ENCODE measurements at regions not wholly inside any gene's neighbourhood (a gene's known extent, or its start where the extent isn't known, plus 50 kb on each side); places are given as distances from the start of the nearest gene placed in this dataset.

GRCh38 chr4:165799384-165799815, 73.6 kb upstream of the TLL1 start:
- no peaks in the 10 kb centered on the region for H3K36me3 Mint-ChIP-seq (ENCODE audit: low read depth)
- no peak overlapping the region for H3K4me3 Mint-ChIP-seq
- H3K27me3 Mint-ChIP-seq (ENCODE audit: low read depth), result no peaks in the 10 kb centered on the region
- TF ChIP-seq CTCF (IDR thresholded peaks at IDR 0.05; ENCODE audit: unreplicated experiment in 3 of 3), result no peak
- H3K4me1 Mint-ChIP-seq, result no peaks in the 10 kb centered on the region
- no peaks in the 10 kb centered on the region for H3K9me3 Mint-ChIP-seq
- no peak overlapping the region for H3K27ac Mint-ChIP-seq

GRCh38 chr4:165802452-165802851, 70.6 kb upstream of the TLL1 start:
- Mint-ChIP-seq H3K36me3 (ENCODE audit: low read depth) (no peaks in the 10 kb centered on the region), H3K4me3 (no peak overlapping the region), H3K4me1 (no peaks in the 10 kb centered on the region), H3K9me3 (no peaks in the 10 kb centered on the region), H3K27me3 (ENCODE audit: low read depth) (no peaks in the 10 kb centered on the region), H3K27ac (no peak overlapping the region)
- no peak for TF ChIP-seq CTCF (IDR thresholded peaks at IDR 0.05; ENCODE audit: unreplicated experiment in 3 of 3)

GRCh38 chr4:165803005-165803404, 70.0 kb upstream of the TLL1 start:
- Mint-ChIP-seq H3K9me3 (no peaks in the 10 kb centered on the region), H3K4me3 (no peak overlapping the region), H3K36me3 (ENCODE audit: low read depth) (no peaks in the 10 kb centered on the region), H3K27ac (no peak overlapping the region), H3K27me3 (ENCODE audit: low read depth) (peaks cover under 1% of the 10 kb centered on the region), H3K4me1 (no peaks in the 10 kb centered on the region)
- TF ChIP-seq CTCF (IDR thresholded peaks at IDR 0.05; ENCODE audit: unreplicated experiment in 3 of 3), result no peak

GRCh38 chr4:165805406-165805805, 67.6 kb upstream of the TLL1 start:
- Mint-ChIP-seq H3K9me3 (no peaks in the 10 kb centered on the region), H3K4me3 (no peak overlapping the region), H3K36me3 (ENCODE audit: low read depth) (no peaks in the 10 kb centered on the region), H3K4me1 (no peaks in the 10 kb centered on the region), H3K27me3 (ENCODE audit: low read depth) (peaks cover 5% of the 10 kb centered on the region), H3K27ac (no peak overlapping the region)
- TF ChIP-seq CTCF (IDR thresholded peaks at IDR 0.05; ENCODE audit: unreplicated experiment in 3 of 3), result no peak

GRCh38 chr4:165806613-165807012, 66.4 kb upstream of the TLL1 start:
- Mint-ChIP-seq H3K9me3 (no peaks in the 10 kb centered on the region), H3K4me1 (no peaks in the 10 kb centered on the region), H3K27ac (no peak overlapping the region), H3K36me3 (ENCODE audit: low read depth) (no peaks in the 10 kb centered on the region), H3K27me3 (ENCODE audit: low read depth) (peaks cover 5% of the 10 kb centered on the region), H3K4me3 (no peak overlapping the region)
- TF ChIP-seq CTCF (IDR thresholded peaks at IDR 0.05; ENCODE audit: unreplicated experiment in 3 of 3), result no peak

- no peak overlapping the region for H3K4me3 Mint-ChIP-seq
- no peaks in the 10 kb centered on the region for H3K9me3 Mint-ChIP-seq
- peaks cover 5% of the 10 kb centered on the region for H3K27me3 Mint-ChIP-seq (ENCODE audit: low read depth)
- no peaks in the 10 kb centered on the region for H3K36me3 Mint-ChIP-seq (ENCODE audit: low read depth)
- no peaks in the 10 kb centered on the region for H3K4me1 Mint-ChIP-seq
- H3K27ac Mint-ChIP-seq, result no peak overlapping the region
- no peak for TF ChIP-seq CTCF (IDR thresholded peaks at IDR 0.05; ENCODE audit: unreplicated experiment in 3 of 3)
These were observed 62.3 kb upstream of the TLL1 start for GRCh38 chr4:165810726-165811125.
